H1 (cell line): ENCODE measurements at regions not wholly inside any gene's neighbourhood (a gene's known extent, or its start where the extent isn't known, plus 50 kb on each side); places are given as distances from the start of the nearest gene placed in this dataset.

Experiments
- CTCF ChIA-PET: fragments of 300-600 bp; sonication (Branson Sonifier 250); formaldehyde crosslinking; loops from one replicate; lab custom pipeline; 2021; ENCODE audit not compliant: partially characterized antibody; lab: Charles Lee
- POLR2A ChIA-PET: fragments of 300-600 bp; sonication (Branson Sonifier 250); formaldehyde crosslinking; loops from one replicate; lab custom pipeline; 2021; ENCODE audit warnings: inconsistent platforms; ENCODE audit not compliant: partially characterized antibody; lab: Charles Lee
- DNase-seq, 2 experiments: peaks; one replicate each; pipeline versions ENCODE4 v3.0.0 to v3.0.0-alpha.2; 2010 to 2022; ENCODE audit warnings: low spot score in 2 of 2, low read depth in 1 of 2, mixed read lengths in 1 of 2
- FAIRE-seq: peaks from 2 replicates; lab custom pipeline; 2011; peaks lifted over from hg19 to GRCh38; lab: Jason Lieb, UNC
- H2AFZ ChIP-seq: 2 replicates; pipeline ENCODE4 v1.8.1; 2012; ENCODE audit warnings: low read length, inconsistent platforms
- H2AK5ac ChIP-seq: 2 replicates; pipeline ENCODE4 v1.6.1; 2013; ENCODE audit warnings: low read depth, low read length
- H2BK120ac ChIP-seq: replicated peaks from 2 replicates; pipeline ENCODE3; 2013; ENCODE audit warnings: low read depth, low read length, inconsistent platforms
- H2BK12ac ChIP-seq: 2 replicates; pipeline ENCODE4 v1.6.1; 2013; ENCODE audit warnings: low read depth, low read length
- H2BK15ac ChIP-seq: 2 replicates; pipeline ENCODE4 v1.6.1; 2013; ENCODE audit warnings: low read length
- H2BK20ac ChIP-seq: 2 replicates; pipeline ENCODE4 v1.6.1; 2013; ENCODE audit warnings: low read length
- H2BK5ac ChIP-seq: 2 replicates; pipeline ENCODE4 v1.6.1; 2013; ENCODE audit warnings: low read depth, low read length
- H3K14ac ChIP-seq: 2 replicates; pipeline ENCODE4 v1.6.1; 2013; ENCODE audit warnings: inconsistent platforms; ENCODE audit not compliant: insufficient read length
- H3K18ac ChIP-seq: 2 replicates; pipeline ENCODE4 v1.6.1; 2013; ENCODE audit warnings: low read length; ENCODE audit errors: extremely low read depth
- H3K23ac ChIP-seq: 2 replicates; pipeline ENCODE4 v1.6.1; 2013; ENCODE audit warnings: inconsistent platforms; ENCODE audit not compliant: insufficient read length
- H3K23me2 ChIP-seq: 2 replicates; pipeline ENCODE4 v1.6.1; 2013; ENCODE audit warnings: low read depth, low read length
- H3K27ac ChIP-seq: 2 replicates; pipeline ENCODE4 v1.6.1; 2011; ENCODE audit warnings: low read depth, low read length, inconsistent platforms
- H3K27me3 ChIP-seq, 4 experiments: replicated peaks in 1 of 4; 1 replicate in 1 of 4; 2 replicates in 3 of 4; pipeline versions ENCODE4 v1.6.1 to v1.8.1; 2011 to 2013; ENCODE audit warnings: low read length in 3 of 4, mild to moderate bottlenecking in 3 of 4, inconsistent platforms in 2 of 4, mixed read lengths in 2 of 4, moderate library complexity in 1 of 4; ENCODE audit not compliant: control insufficient read depth in 3 of 4, insufficient read depth in 3 of 4; ENCODE audit errors: extremely low read depth in 1 of 4
- H3K36me3 ChIP-seq, 4 experiments: 2 replicates each; pipeline versions ENCODE4 v1.6.1 to v1.8.1; 2011 to 2013; ENCODE audit warnings: mild to moderate bottlenecking in 4 of 4, low read length in 3 of 4, moderate library complexity in 2 of 4, control low read depth in 1 of 4, inconsistent platforms in 1 of 4; ENCODE audit not compliant: insufficient read depth in 4 of 4, control insufficient read depth in 2 of 4
- H3K4ac ChIP-seq: replicated peaks from 2 replicates; pipeline ENCODE3; 2013; ENCODE audit warnings: low read length, low read depth, mixed read lengths, inconsistent platforms; ENCODE audit not compliant: insufficient read length
- H3K4me1 ChIP-seq, 4 experiments: replicated peaks in 1 of 4; 1 replicate in 1 of 4; 2 replicates in 3 of 4; pipeline versions ENCODE4 v1.6.1 to v1.8.1; 2011 to 2013; ENCODE audit warnings: low read length in 3 of 4, inconsistent platforms in 2 of 4, mixed read lengths in 1 of 4; ENCODE audit not compliant: insufficient read depth in 4 of 4, control insufficient read depth in 3 of 4
- H3K4me2 ChIP-seq, 2 experiments: 2 replicates each; pipeline versions ENCODE4 v1.6.1 to v1.8.1; 2011 to 2013; ENCODE audit warnings: low read depth in 2 of 2, low read length in 2 of 2, control low read depth in 1 of 2, inconsistent platforms in 1 of 2, mild to moderate bottlenecking in 1 of 2; ENCODE audit not compliant: insufficient read depth in 1 of 2
- H3K4me3 ChIP-seq, 4 experiments: fragments of 200-600, 300-600 bp in 1 of 4; sonication (generic), shearing (Covaris generic), sonication (Bioruptor Twin) in 1 of 4; 2 replicates each; pipeline versions ENCODE4 v1.5.1 to v1.8.1; 2011 to 2016; ENCODE audit warnings: low read length in 4 of 4, low read depth in 3 of 4, control low read depth in 2 of 4, inconsistent platforms in 2 of 4, mild to moderate bottlenecking in 2 of 4, mixed read lengths in 1 of 4, moderate library complexity in 1 of 4; ENCODE audit not compliant: insufficient read depth in 2 of 4; ENCODE audit errors: extremely low read depth in 1 of 4
- H3K56ac ChIP-seq: replicated peaks from 2 replicates; pipeline ENCODE3; 2013; ENCODE audit warnings: low read depth, mild to moderate bottlenecking, mixed read lengths, low read length, inconsistent platforms; ENCODE audit not compliant: insufficient read length
- H3K79me1 ChIP-seq: 2 replicates; pipeline ENCODE4 v1.6.1; 2013; ENCODE audit warnings: low read depth, low read length, control low read depth
- H3K79me2 ChIP-seq, 2 experiments: 2 replicates each; pipeline versions ENCODE4 v1.6.1 to v1.8.1; 2012 to 2013; ENCODE audit warnings: low read length in 2 of 2, mild to moderate bottlenecking in 2 of 2, inconsistent platforms in 1 of 2; ENCODE audit not compliant: insufficient read depth in 2 of 2, control insufficient read depth in 1 of 2
- H3K9ac ChIP-seq, 4 experiments: replicated peaks in 1 of 4; 1 replicate in 1 of 4; 2 replicates in 3 of 4; pipeline versions ENCODE4 v1.6.1 to v1.8.1; 2011 to 2013; ENCODE audit warnings: low read depth in 3 of 4, low read length in 3 of 4, control low read depth in 2 of 4, mild to moderate bottlenecking in 2 of 4, moderate library complexity in 2 of 4, inconsistent platforms in 1 of 4; ENCODE audit errors: extremely low read depth in 1 of 4
- H3K9me3 ChIP-seq, 2 experiments: 2 replicates each; pipeline versions ENCODE4 v1.6.1 to v1.8.1; 2012 to 2013; ENCODE audit warnings: mild to moderate bottlenecking in 2 of 2, moderate library complexity in 2 of 2, control low read depth in 1 of 2, inconsistent platforms in 1 of 2, low read depth in 1 of 2, low read length in 1 of 2, mixed read lengths in 1 of 2; ENCODE audit not compliant: insufficient read depth in 2 of 2
- H4K20me1 ChIP-seq, 2 experiments: replicated peaks in 1 of 2; 2 replicates each; pipeline versions ENCODE3 to v1.8.1; 2011 to 2013; ENCODE audit warnings: inconsistent platforms in 2 of 2, low read length in 2 of 2, mild to moderate bottlenecking in 1 of 2; ENCODE audit not compliant: insufficient read depth in 2 of 2, control insufficient read depth in 1 of 2
- H4K5ac ChIP-seq: 2 replicates; pipeline ENCODE4 v1.6.1; 2013; ENCODE audit warnings: low read length, low read depth, mixed read lengths, inconsistent platforms; ENCODE audit not compliant: insufficient read length
- H4K8ac ChIP-seq: 2 replicates; pipeline ENCODE4 v1.8.0; 2013; ENCODE audit warnings: mild to moderate bottlenecking, moderate library complexity, low read length, inconsistent platforms; ENCODE audit not compliant: insufficient read depth; ENCODE audit errors: extremely low read depth
- H4K91ac ChIP-seq: replicated peaks from 2 replicates; pipeline ENCODE3; 2013; ENCODE audit warnings: low read length, mixed read lengths, inconsistent platforms; ENCODE audit not compliant: insufficient read length
- EZH2 ChIP-seq: fragments of 200-600 bp; sonication (generic); IDR thresholded peaks from 2 replicates; pipeline ENCODE4 v1.7.1; 2012; ENCODE audit warnings: low read depth, mild to moderate bottlenecking, moderate library complexity, low read length, inconsistent platforms; ENCODE audit not compliant: severe bottlenecking
- POLR2AphosphoS5 ChIP-seq: IDR thresholded peaks from 2 replicates; pipeline ENCODE4 v1.6.1; 2011; ENCODE audit warnings: low read depth, low read length
- RNF2 ChIP-seq: fragments of 200-900, 300-1000 bp; sonication (generic); IDR thresholded peaks from 2 replicates; pipeline ENCODE4 v1.7.1; 2016; ENCODE audit warnings: borderline replicate concordance, low read depth, mild to moderate bottlenecking, antibody characterized with exemption, low read length; ENCODE audit not compliant: poor library complexity, severe bottlenecking; ENCODE audit errors: missing control alignments
- SIX5 ChIP-seq: IDR thresholded peaks from 2 replicates; pipeline ENCODE4 v1.6.1; 2011; ENCODE audit warnings: mild to moderate bottlenecking, low read depth, low read length
- WGBS, 2 experiments: shearing (Covaris generic) in 1 of 2; methylation state at CpG; one replicate each; pipeline versions ENCODE4 v1.1.6 to v1.1.7; 2013 to 2015; ENCODE audit warnings: low lambda C conversion rate in 2 of 2, mixed read lengths in 2 of 2, inconsistent platforms in 1 of 2, low coverage in 1 of 2, missing lambda C conversion rate in 1 of 2; ENCODE audit not compliant: insufficient replicate concordance in 2 of 2, insufficient coverage in 1 of 2, insufficient read length in 1 of 2; ENCODE audit errors: extremely low coverage in 1 of 2, missing lambda C conversion rate in 1 of 2; 5-methylcytosine and 5-hydroxymethylcytosine counted together

DNA sequence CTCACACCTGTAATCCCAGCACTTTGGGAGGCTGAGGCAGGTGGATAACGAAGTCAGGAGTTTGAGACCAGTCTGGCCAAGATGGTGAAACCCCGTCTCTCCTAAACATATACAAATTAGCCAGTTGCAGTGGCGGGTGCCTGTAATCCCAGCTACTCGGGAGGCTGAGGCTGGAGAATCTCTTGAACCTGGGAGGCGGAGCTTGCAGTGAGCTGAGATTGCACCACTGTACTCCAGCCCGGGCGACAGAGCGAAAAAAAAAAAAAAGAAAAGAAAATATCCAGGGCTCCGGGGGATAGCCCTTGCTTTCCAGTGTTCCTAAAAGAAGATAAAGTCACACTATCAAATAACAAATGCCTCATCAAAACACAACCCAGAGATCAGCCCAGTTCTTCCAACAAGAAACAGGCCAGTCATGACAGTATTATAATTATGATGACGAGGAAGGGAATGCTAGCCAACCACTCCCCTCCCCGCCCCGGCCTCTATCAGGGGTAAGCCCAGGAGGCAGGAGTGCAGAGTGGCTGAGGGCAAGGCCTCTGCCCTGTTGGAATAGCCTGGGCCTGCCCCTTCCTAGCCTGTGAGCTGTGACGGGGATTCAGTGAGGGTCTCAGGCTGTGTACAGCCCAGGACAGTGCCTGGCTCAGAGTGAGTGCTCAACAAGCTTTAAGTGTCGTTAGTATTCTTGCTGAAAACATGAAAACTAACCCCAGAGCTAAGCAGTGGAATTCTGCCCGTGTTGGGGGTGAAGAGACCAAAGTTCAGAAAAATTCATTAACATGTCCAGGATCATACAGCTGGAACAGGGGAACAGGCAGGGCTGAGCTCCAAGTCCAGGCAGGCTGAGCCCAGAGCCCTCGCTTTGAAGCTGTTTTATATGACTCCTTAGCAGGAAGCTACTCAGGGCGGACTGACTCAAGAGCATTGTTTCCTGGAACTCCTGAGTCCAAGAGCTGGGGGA, 54.3 kb downstream of the FAM241B start:
- Histone ChIP-seq H3K18ac (peak overlapping the region; percentile 38), H4K8ac (no peak overlapping the region), H3K4ac (no peak overlapping the region), H4K5ac (no peak overlapping the region), H2BK15ac (0 out of 2 replicates have a peak overlapping the region, but pooled peaks have one; percentile 29), H2BK5ac (no peak overlapping the region), H2BK12ac (no peak overlapping the region; the same call in 1 of the 2 replicates), H3K27ac (no peak overlapping the region), H2BK20ac (0 out of 2 replicates have a peak overlapping the region, but pooled peaks have one; percentile 48), H3K9me3 (no peaks in the 10 kb centered on the region), H3K4me2 (no peak overlapping the region), H2AK5ac (no peak overlapping the region; the same call in 1 of the 2 replicates), H2AFZ (peak overlapping the region; percentile 1; the same call in 1 of the 2 replicates), H3K36me3 (no peaks in the 10 kb centered on the region), H3K4me1 (peaks cover 0 to 6% (median 3%) of the 10 kb centered on the region in 4 experiments; a peak in 4 of 7 replicates), H4K91ac (no peak overlapping the region), H3K9ac (no peak overlapping the region), H4K20me1 (peaks cover 0 to 1% of the 10 kb centered on the region in 2 experiments), H3K79me2 (no peaks in the 10 kb centered on the region), H3K79me1 (no peaks in the 10 kb centered on the region), H3K27me3 (no peaks in the 10 kb centered on the region), H3K23me2 (no peaks in the 10 kb centered on the region), H3K14ac (no peak overlapping the region), H3K56ac (no peak overlapping the region), H3K23ac (no peak overlapping the region), H3K4me3 (no peak overlapping the region), H2BK120ac (no peak overlapping the region)
- DNase-seq: no peak
- POLR2A ChIA-PET: interaction anchor here (1.3 kb wide), 1 partner anchor 21 kb away, joined by 3 read pairs; no protein-coding TSS in a partner anchor
- TF ChIP-seq SIX5 (no peak), POLR2AphosphoS5 (no peak), RNF2 (no peak), EZH2 (no peak)
- no peak for FAIRE-seq
- CTCF ChIA-PET: interaction anchor here (0.6 to 59.4 kb wide), 9 partner anchors 11 to 273 kb away, joined by 3 to 1374 read pairs (median 10); no protein-coding TSS in a partner anchor
- 84% methylated on average over 15 of the region's 17 CpGs; no CpG with 5 or more reads in 1 of the 2 experiments for WGBS, 2 experiments
